Activated T-helper 2 cell treated with anti-CD3 and anti-CD28 coated beads, Interferon-gamma antibody, Interleukin-2, Interleukin-4, amounts not matched to agents 10 μg/mL and 5 μg/mL and 100 μg/mL, durations not matched to agents 14 hours and 24 hours and 36 hours (primary cell): ENCODE measurements at regions not wholly inside any gene's neighbourhood (a gene's known extent, or its start where the extent isn't known, plus 50 kb on each side); places are given as distances from the start of the nearest gene placed in this dataset.

Experiments used
- DNase-seq: peaks from one replicate; pipeline ENCODE4 v3.0.0; 2021; ENCODE audit warnings: low spot score
- H3K27ac Mint-ChIP-seq: one replicate; pipeline ENCODE4 v1.8.0; 2021; ENCODE audit warnings: mixed read lengths
- H3K27me3 Mint-ChIP-seq: one replicate; pipeline ENCODE4 v1.8.0; 2021; ENCODE audit warnings: low read depth, mixed read lengths
- H3K36me3 Mint-ChIP-seq: one replicate; pipeline ENCODE4 v1.8.0; 2021; ENCODE audit warnings: low read depth, mixed read lengths
- H3K4me1 Mint-ChIP-seq: one replicate; pipeline ENCODE4 v1.8.0; 2021; ENCODE audit warnings: low read depth, mixed read lengths
- H3K4me3 Mint-ChIP-seq: one replicate; pipeline ENCODE4 v1.8.0; 2021; ENCODE audit warnings: low read depth, mild to moderate bottlenecking, moderate library complexity, mixed read lengths
- H3K9me3 Mint-ChIP-seq: one replicate; pipeline ENCODE4 v1.8.0; 2021; ENCODE audit warnings: mixed read lengths
- intact Hi-C: fragments of 100-400 bp; cut with micrococcal nuclease; formaldehyde crosslinking; loops from one replicate; pipeline ENCODE4 v1.15.1; 2023

DNA sequence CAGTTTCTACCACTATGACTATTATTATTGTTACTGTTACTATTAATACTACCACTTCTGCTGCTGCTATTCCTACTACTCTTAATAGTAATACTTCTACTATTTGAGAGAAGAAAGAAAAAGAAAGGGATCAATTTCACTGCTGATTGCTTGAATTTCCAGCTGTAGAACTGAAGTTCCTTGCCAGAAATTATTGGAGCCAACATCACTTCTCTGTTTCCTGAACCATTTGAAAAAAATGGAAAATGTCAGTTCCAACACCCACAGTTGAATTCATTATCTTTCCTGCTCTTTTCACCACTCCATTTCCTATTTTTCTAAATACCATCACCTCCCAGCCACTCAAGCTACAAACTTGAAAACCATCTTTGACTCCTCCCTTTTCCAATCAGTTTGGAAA lies 54.1 kb upstream of the PIK3C2G start:
- Mint-ChIP-seq H3K27me3 (no peaks in the 10 kb centered on the region), H3K4me3 (no peak overlapping the region), H3K27ac (no peak overlapping the region), H3K9me3 (no peaks in the 10 kb centered on the region), H3K4me1 (no peaks in the 10 kb centered on the region), H3K36me3 (no peaks in the 10 kb centered on the region)
- intact Hi-C loops = no loop called here
- no peak for DNase-seq

DNA sequence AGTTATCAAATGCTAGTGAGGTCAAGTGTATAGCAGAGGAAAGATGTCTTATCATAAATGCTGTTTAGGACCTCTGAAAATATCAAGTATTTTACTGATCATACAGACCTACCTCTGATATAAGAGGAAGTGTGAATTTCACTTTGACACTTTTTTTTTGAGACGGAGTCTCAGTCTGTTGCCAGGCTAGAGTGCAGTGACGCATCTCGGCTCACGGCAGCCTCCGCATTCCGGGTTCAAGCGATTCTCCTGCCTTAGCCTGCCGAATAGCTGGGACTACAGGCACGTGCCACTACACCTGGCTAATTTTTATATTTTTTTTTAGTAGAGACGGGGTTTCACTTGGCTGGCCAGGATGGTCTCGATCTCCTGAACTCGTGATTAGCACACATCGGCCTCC lies 55.1 kb upstream of the PIK3C2G start:
- Mint-ChIP-seq H3K4me1 (no peaks in the 10 kb centered on the region), H3K4me3 (no peak overlapping the region), H3K9me3 (no peaks in the 10 kb centered on the region), H3K27me3 (no peaks in the 10 kb centered on the region), H3K27ac (no peak overlapping the region), H3K36me3 (no peaks in the 10 kb centered on the region)
- no peak for DNase-seq
- intact Hi-C loops = no loop called here

DNA sequence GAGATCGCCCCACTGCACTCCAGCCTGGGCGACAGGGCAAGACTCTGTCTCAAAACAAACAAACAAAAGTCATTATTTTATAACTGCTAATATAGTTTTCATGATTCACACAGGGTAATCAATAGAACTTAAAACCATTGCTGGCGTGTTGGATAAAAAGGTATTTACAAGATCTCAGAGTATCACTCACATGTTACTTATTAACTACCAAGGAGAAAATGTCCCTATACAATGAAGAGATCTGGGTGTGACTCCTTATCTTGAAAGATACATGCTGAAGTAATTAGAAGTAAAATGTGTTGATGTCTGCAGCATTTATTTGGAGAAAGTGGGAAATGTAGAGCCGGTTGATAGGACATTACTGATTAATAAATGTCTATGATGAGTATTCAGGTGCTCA lies 57.3 kb upstream of the PIK3C2G start:
- no peaks in the 10 kb centered on the region for H3K9me3 Mint-ChIP-seq
- H3K4me1 Mint-ChIP-seq = no peaks in the 10 kb centered on the region
- DNase-seq = no peak
- H3K27ac Mint-ChIP-seq = no peak overlapping the region
- H3K4me3 Mint-ChIP-seq = no peak overlapping the region
- no peaks in the 10 kb centered on the region for H3K27me3 Mint-ChIP-seq
- intact Hi-C loops = no loop called here
- no peaks in the 10 kb centered on the region for H3K36me3 Mint-ChIP-seq

DNA sequence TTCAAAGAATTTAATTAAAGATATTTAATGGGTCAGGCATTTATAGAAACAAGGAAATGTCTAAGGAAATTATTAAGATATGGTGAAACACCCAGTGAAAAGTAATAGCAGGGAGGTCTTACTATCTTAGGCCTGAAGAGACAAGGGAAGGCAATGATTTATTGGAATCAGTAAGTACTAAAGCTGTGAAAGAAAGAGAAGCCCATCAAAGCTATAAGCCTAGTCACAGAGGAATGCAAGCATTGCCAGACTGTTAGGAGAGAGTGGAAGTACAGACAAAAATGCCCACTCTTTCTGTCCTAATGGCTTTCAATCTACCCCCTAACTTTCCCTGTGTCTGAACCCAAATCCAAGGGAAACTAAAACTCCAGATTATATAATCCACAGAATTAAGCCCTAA lies 69.2 kb upstream of the PIK3C2G start:
- Mint-ChIP-seq H3K36me3 (no peaks in the 10 kb centered on the region), H3K27ac (no peak overlapping the region), H3K27me3 (no peaks in the 10 kb centered on the region), H3K9me3 (peaks cover 6% of the 10 kb centered on the region), H3K4me1 (no peaks in the 10 kb centered on the region), H3K4me3 (no peak overlapping the region)
- intact Hi-C loops = no loop called here
- no peak for DNase-seq

DNA sequence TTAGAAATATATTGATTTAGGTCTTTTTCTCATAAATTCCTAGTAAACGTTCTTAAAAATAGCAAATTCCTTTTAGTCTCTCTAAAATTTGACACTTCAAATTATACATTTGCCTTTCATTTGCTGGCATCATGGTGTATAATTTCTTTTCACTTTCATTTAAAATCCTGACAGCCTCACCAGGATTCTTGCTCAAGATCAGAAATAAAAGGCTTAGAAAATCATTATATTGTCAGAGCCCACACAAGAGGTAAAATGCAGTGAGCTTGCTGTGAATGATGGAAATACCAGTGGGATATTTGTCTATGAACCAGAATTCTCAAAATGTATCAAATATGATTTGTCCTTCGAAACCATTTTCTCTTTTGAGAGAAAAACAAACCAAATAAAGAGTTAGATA lies 78.2 kb upstream of the PIK3C2G start:
- no peak for DNase-seq
- peaks cover 2% of the 10 kb centered on the region for H3K9me3 Mint-ChIP-seq
- no peak overlapping the region for H3K4me3 Mint-ChIP-seq
- no peaks in the 10 kb centered on the region for H3K36me3 Mint-ChIP-seq
- no peaks in the 10 kb centered on the region for H3K4me1 Mint-ChIP-seq
- H3K27me3 Mint-ChIP-seq = no peaks in the 10 kb centered on the region
- intact Hi-C loops = no loop called here
- H3K27ac Mint-ChIP-seq = no peak overlapping the region

DNA sequence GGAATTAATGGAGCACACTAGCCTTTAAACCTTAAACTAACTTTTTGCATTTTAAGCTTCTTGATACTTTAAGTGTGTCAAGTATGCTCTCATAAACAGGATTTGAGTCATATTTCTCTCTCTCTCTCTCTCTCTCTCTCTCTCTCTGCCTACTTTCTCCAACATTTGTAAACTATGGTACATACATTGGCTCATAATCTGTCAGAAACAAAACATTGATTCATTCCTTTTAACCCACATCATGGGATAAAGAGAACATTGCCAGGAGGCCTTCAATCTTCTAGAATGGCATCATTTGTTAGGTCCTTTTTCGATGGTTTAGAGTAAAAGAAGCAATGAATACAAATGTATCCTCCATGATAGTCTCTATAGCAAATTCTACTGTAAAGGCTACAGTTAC lies 81.6 kb upstream of the RERGL start:
- Mint-ChIP-seq H3K36me3 (no peaks in the 10 kb centered on the region), H3K27me3 (no peaks in the 10 kb centered on the region)
- no peak for DNase-seq

DNA sequence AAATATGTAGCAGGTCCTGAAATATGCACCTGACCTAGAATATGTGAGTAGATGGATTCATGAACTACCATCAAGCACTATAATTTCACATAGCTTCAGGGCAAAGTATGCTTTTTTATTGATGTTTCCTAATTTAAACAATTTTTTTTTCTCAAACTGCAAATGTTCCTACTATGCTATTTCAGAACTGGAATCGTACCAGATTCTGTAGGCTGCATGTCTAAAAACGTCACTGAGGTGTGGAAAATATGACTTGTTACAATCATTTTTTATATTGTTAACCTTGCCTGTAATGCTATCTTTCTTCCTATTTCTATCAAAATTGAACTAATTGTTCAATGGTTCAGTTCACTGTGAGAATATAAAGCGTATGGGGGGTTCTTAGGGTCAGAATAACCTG lies 78.0 kb upstream of the RERGL start:
- Mint-ChIP-seq H3K9me3 (peaks cover 22% of the 10 kb centered on the region), H3K27ac (no peak overlapping the region), H3K36me3 (peaks cover 5% of the 10 kb centered on the region), H3K4me3 (no peak overlapping the region), H3K4me1 (peaks cover 12% of the 10 kb centered on the region), H3K27me3 (no peaks in the 10 kb centered on the region)
- intact Hi-C loops = loop anchor here (10.0 kb wide), 2 partner anchors 57 to 1267 kb away; partner anchors contain the start of gene AEBP2
- DNase-seq = no peak

More for the DNA sequence above, 81.6 kb upstream of the RERGL start:
- Mint-ChIP-seq H3K4me3 (no peak overlapping the region), H3K4me1 (no peaks in the 10 kb centered on the region), H3K27ac (no peak overlapping the region), H3K9me3 (peaks cover 15% of the 10 kb centered on the region)
- intact Hi-C loops = no loop called here

DNA sequence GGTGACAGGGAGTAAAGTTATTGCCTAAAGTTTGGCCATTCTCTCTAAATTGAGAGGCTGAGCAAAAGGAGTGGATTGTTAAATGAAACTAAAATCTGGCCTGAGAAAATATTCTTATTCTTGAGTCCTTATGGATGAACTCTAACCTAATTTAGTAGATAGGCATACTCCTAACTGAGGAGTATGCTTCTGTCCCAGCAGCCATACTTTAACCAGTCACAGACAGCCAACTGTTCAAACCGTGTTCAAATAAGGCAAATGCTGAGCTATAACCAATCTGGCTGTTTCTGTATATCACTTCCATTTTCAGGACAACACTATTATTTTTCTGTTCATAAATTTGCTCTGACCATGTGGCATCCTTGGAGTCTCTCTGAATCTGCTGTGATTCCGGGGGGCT lies 75.9 kb upstream of the RERGL start:
- no peaks in the 10 kb centered on the region for H3K27me3 Mint-ChIP-seq
- no peak for DNase-seq
- H3K36me3 Mint-ChIP-seq = peaks cover 5% of the 10 kb centered on the region
- intact Hi-C loops = loop anchor here (10.0 kb wide), 2 partner anchors 59 to 1269 kb away; partner anchors contain the start of gene AEBP2
- peaks cover 12% of the 10 kb centered on the region for H3K4me1 Mint-ChIP-seq
- H3K4me3 Mint-ChIP-seq = peak overlapping the region; percentile 2
- H3K27ac Mint-ChIP-seq = peak overlapping the region; percentile 69
- peaks cover 11% of the 10 kb centered on the region for H3K9me3 Mint-ChIP-seq

DNA sequence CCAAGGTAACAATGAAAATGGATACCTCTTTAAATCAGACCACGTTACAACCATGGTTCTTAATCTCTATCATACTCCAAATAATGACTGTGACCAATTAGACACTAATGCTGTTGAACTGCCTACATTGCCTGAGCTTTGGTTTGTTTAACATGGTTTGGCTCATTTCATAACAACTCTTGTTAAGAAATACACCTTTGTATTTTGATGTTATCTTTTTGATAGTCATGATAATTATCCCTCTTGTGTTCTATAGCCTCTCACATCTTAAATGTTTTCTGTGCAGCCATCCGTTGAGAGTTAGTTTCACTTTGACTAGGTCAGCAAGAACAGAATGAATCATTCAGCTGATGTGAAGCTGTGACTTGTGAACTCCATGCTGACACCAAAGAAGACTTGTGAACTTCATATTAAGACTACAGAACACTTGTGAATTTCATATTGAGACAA lies 75.5 kb upstream of the RERGL start:
- Mint-ChIP-seq H3K27ac (peak overlapping the region; percentile 69), H3K36me3 (peaks cover 5% of the 10 kb centered on the region), H3K27me3 (no peaks in the 10 kb centered on the region), H3K4me3 (peak overlapping the region; percentile 2), H3K9me3 (peaks cover 11% of the 10 kb centered on the region), H3K4me1 (peaks cover 12% of the 10 kb centered on the region)
- intact Hi-C loops = loop anchor here (10.0 kb wide), 2 partner anchors 59 to 1269 kb away; partner anchors contain the start of gene AEBP2
- peak; percentile 14 for DNase-seq

DNA sequence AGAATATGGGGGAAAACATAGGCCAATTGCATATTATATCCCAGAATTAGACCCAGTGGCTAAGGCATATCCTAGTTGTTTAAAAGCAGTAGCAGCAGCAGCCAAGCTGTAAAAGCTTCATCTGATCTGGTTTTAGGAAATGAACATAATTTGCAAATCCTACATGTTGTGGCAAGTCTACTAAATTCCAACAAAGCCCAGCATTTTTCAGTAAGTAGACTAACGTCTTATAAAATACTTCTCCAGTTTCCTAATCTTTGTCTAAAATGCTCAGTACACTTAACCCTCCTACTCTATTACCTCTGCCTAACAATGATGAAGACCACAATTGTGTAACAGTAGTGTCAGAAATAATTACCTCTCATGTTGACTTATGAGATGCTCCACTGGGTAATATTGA lies 70.9 kb upstream of the RERGL start:
- no peaks in the 10 kb centered on the region for H3K27me3 Mint-ChIP-seq
- H3K9me3 Mint-ChIP-seq = peaks cover 20% of the 10 kb centered on the region
- no peak overlapping the region for H3K4me3 Mint-ChIP-seq
- intact Hi-C loops = loop anchor here (10.0 kb wide), 2 partner anchors 64 to 1274 kb away; partner anchors contain the start of gene AEBP2
- peaks cover 10% of the 10 kb centered on the region for H3K4me1 Mint-ChIP-seq
- peaks cover 5% of the 10 kb centered on the region for H3K36me3 Mint-ChIP-seq
- H3K27ac Mint-ChIP-seq = no peak overlapping the region
- DNase-seq = no peak

DNA sequence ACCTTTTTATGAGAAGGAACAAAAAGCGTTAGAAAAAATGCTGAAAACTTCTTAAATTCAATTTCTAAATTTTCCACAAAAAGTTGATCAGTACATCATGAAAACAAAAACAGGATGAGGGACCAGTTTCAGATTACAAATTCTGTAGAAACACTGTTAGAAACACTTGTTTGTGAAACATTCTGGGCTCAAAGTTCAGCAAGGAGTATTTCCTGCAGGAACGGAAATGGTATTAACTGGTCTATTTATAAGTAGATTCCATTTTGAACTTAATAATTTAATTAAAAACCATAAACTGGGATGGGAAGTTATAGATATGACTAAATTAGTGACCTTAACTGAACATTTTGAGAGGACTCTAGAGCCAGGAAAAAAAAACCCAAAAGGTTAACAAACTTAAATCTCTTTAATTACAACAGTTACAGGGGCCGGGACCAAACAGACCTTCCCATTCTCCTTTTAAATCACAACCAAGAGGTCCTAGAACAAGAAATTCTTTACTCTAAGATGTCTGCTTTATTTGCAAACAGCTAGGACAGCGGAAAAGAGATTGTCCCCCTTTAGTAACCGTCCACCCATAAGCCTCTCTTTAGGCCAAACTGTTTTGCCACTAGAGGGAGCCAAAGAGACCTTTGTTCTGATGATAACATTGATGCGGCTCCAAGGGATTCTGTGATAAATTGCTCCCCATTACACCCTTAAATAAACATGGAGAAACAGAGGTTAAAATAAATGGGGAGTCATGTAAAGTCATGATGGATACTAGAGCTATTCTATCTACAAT lies 69.0 kb upstream of the RERGL start:
- Mint-ChIP-seq H3K4me3 (no peak overlapping the region), H3K27me3 (no peaks in the 10 kb centered on the region), H3K4me1 (no peaks in the 10 kb centered on the region), H3K27ac (no peak overlapping the region), H3K36me3 (peaks cover 2% of the 10 kb centered on the region), H3K9me3 (peaks cover 12% of the 10 kb centered on the region)
- intact Hi-C loops = no loop called here
- no peak for DNase-seq

DNA sequence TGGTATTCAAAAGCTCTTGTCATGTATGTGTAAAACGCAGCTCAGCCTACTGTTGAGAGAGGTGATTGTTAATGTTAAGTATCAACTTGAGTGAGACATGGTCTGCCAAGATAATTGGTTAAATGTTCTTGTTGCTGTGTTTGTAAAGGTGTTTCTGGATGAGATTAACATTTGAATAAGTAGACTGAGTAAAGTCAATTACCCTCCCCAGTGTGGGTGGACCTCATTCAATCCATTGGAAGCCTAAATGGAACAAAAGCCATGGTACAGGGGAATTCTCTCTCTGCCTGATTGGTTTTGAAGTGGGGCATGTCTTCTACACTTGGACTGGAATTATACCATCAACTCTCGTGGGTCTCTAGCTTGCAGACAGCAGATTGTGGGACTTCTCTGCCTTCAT lies 63.8 kb upstream of the RERGL start:
- no peaks in the 10 kb centered on the region for H3K36me3 Mint-ChIP-seq
- H3K27ac Mint-ChIP-seq = no peak overlapping the region
- H3K4me3 Mint-ChIP-seq = no peak overlapping the region
- intact Hi-C loops = no loop called here
- H3K9me3 Mint-ChIP-seq = peaks cover 9% of the 10 kb centered on the region
- no peaks in the 10 kb centered on the region for H3K27me3 Mint-ChIP-seq
- no peaks in the 10 kb centered on the region for H3K4me1 Mint-ChIP-seq
- DNase-seq = no peak

DNA sequence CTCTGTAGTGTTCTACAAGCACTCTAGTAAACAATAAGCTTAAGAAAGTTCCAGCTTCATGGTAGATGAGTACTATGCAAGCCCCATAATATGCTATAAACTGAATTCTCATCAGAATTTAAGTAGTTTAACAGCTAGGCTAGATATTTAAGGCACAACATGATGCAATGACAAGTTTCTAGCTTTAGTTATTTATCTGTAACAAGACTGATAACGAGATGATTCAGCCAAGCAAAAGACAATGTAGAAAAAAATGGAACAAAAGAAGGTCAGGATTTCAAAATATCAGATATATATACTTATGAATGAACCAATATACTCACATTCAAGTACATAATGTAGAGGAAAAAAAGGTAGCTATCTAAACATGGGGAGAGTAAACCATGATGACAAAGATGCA lies 61.0 kb upstream of the RERGL start:
- intact Hi-C loops = no loop called here
- H3K36me3 Mint-ChIP-seq = no peaks in the 10 kb centered on the region
- no peaks in the 10 kb centered on the region for H3K9me3 Mint-ChIP-seq
- no peak for DNase-seq
- H3K4me3 Mint-ChIP-seq = no peak overlapping the region
- no peaks in the 10 kb centered on the region for H3K4me1 Mint-ChIP-seq
- H3K27me3 Mint-ChIP-seq = no peaks in the 10 kb centered on the region
- H3K27ac Mint-ChIP-seq = no peak overlapping the region
